ENCODE measurements at regions not wholly inside any gene's neighbourhood (a gene's known extent, or its start where the extent isn't known, plus 50 kb on each side); places are given as distances from the start of the nearest gene placed in this dataset.

- DNase-seq (ENCODE audit: low read depth) = no peak
- Histone ChIP-seq H3K4me3 (ENCODE audit: low read depth, low read length) (no peak overlapping the region), H3K27me3 (ENCODE audit: control insufficient read depth, insufficient read depth, low read length) (no peaks in the 10 kb centered on the region), H3K36me3 (ENCODE audit: control insufficient read depth, insufficient read depth, low read length) (no peaks in the 10 kb centered on the region)
- CTCF ChIA-PET = no interaction called here
- no peak for TF ChIP-seq CTCF (IDR thresholded peaks at IDR 0.05; ENCODE audit: insufficient read depth, low read depth, low read length)
- POLR2A ChIA-PET = no interaction called here
Observed at GRCh38 chr11:81337756-81338155, 1395.9 kb downstream of the FAM181B start.

GRCh38 chr11:81332276-81332675 lies 1401.4 kb downstream of the FAM181B start:
- Histone ChIP-seq H3K27me3 (ENCODE audit: control insufficient read depth, insufficient read depth, low read length) (no peaks in the 10 kb centered on the region), H3K36me3 (ENCODE audit: control insufficient read depth, insufficient read depth, low read length) (no peaks in the 10 kb centered on the region), H3K4me3 (ENCODE audit: low read depth, low read length) (no peak overlapping the region)
- POLR2A ChIA-PET = no interaction called here
- CTCF ChIA-PET = no interaction called here
- no peak for DNase-seq (ENCODE audit: low read depth)
- TF ChIP-seq CTCF (IDR thresholded peaks at IDR 0.05; ENCODE audit: insufficient read depth, low read depth, low read length) = no peak

DNA sequence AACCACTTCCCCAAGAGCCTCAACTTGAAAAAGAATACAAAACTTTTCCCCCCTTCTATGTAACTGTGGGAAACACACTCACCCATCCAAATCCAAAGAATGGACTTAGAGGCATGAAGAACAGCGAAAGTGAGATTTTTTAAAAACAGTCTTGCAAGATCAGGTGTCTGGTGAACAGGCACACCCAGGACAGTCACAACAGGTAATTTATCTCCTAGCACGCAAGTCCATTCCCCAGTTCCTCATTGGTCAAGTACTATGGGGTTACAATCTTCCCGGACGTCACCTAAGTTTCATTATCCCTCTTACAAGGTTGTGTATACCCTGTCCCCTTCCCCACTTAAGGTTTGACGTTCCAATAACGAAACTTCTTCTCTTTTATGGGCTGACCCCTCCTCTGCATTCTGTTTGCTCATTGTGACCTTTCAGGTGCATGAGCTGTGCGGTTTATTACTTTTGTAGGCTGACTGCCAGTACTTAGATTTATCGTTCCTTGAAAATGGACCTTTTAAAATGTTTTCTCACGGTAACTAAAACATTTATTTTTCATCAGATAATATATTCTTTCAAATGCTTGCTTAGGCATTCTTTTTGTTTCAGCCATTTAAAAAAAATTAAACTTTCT lies 1401.9 kb downstream of the FAM181B start:
- DNase-seq (ENCODE audit: low read depth) = no peak
- CTCF ChIA-PET = no interaction called here
- Histone ChIP-seq H3K27me3 (ENCODE audit: control insufficient read depth, insufficient read depth, low read length) (no peaks in the 10 kb centered on the region), H3K4me3 (ENCODE audit: low read depth, low read length) (no peak overlapping the region), H3K36me3 (ENCODE audit: control insufficient read depth, insufficient read depth, low read length) (no peaks in the 10 kb centered on the region)
- no peak for TF ChIP-seq CTCF (IDR thresholded peaks at IDR 0.05; ENCODE audit: insufficient read depth, low read depth, low read length)
- POLR2A ChIA-PET = no interaction called here

DNA sequence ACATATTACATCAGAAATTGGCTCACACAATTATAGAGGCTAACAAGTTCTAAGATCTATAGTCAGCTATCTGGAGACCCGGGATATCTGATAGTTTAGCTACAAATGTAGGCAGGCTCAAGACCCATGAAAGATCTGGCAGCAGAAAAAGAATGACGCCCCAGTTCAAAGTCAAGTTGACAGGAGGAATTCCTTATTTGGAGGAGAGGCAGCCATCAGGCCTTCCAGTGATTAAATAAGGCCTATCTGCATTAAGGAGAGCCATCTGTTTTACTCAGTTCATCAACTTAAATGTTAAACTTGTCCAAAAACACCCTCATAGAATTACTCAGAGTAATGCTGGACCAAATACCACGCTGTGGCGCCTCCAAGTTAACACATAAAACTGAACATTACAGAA lies 1402.6 kb downstream of the FAM181B start:
- ChIA-PET POLR2A (no interaction called here), CTCF (no interaction called here)
- Histone ChIP-seq H3K4me3 (ENCODE audit: low read depth, low read length) (no peak overlapping the region), H3K27me3 (ENCODE audit: control insufficient read depth, insufficient read depth, low read length) (no peaks in the 10 kb centered on the region), H3K36me3 (ENCODE audit: control insufficient read depth, insufficient read depth, low read length) (no peaks in the 10 kb centered on the region)
- no peak for TF ChIP-seq CTCF (IDR thresholded peaks at IDR 0.05; ENCODE audit: insufficient read depth, low read depth, low read length)
- no peak for DNase-seq (ENCODE audit: low read depth)

GRCh38 chr11:81303038-81303664 lies 1430.5 kb downstream of the FAM181B start:
- ChIA-PET CTCF (no interaction called here), POLR2A (no interaction called here)
- Histone ChIP-seq H3K36me3 (ENCODE audit: control insufficient read depth, insufficient read depth, low read length) (no peaks in the 10 kb centered on the region), H3K27me3 (ENCODE audit: control insufficient read depth, insufficient read depth, low read length) (no peaks in the 10 kb centered on the region), H3K4me3 (ENCODE audit: low read depth, low read length) (no peak overlapping the region)
- DNase-seq (ENCODE audit: low read depth) = no peak
- no peak for TF ChIP-seq CTCF (IDR thresholded peaks at IDR 0.05; ENCODE audit: insufficient read depth, low read depth, low read length)
